Iris pigment epithelial cell (primary cell): ENCODE measurements at regions not wholly inside any gene's neighbourhood (a gene's known extent, or its start where the extent isn't known, plus 50 kb on each side); places are given as distances from the start of the nearest gene placed in this dataset.
"Not testable (repeated sequence)": the region's sequence is repeated elsewhere in the genome, so short reads cannot be mapped to it uniquely, and the experiment has no call there.

Experiments used
- DNase-seq: peaks from one replicate; pipeline ENCODE4 v3.0.0-alpha.2; 2011; ENCODE audit warnings: low read depth

- no peak for DNase-seq
These were observed 85.9 kb downstream of the ACTBL2 start for GRCh38 chr5:57396701-57397100.

DNA sequence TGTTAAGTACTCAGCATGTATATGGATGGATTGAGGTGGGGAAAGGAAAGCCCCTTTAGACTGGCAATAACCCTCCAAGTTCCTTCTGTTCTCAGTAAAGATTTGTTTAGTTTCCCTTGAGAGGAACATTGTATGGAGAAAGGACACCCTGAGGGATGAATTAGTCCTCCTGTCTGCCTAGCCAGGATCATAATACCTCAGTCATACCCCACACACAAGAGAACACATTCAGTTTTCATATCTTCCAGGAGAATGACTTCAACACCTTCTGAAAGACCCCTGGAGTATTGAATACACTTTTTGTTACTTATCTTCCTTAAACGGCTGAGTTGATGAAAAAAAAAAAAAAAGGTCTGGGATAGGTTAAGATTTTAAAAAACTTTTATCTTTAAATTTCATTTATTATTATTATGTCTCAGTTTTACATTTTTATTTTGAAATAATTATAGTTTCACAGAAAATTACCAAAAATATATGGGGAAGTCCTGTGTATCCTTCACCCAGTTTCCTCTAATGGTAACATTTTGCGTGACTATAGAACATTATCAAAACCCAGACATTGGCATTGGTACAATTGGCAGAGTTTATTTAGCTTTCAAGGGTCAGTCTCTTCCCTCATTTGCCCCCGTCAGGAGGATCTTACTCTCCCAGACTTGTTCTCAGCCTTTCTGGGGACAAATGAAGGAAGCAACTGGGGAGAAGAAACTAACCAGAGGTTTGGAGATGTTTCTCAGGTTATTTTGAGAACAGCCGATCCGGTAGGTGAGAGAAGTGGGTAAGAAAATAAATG lies 88.0 kb downstream of the ACTBL2 start:
- DNase-seq: no peak

- DNase-seq: peak; percentile 58
These were observed 95.7 kb downstream of the ACTBL2 start for GRCh38 chr5:57386958-57387357.

DNA sequence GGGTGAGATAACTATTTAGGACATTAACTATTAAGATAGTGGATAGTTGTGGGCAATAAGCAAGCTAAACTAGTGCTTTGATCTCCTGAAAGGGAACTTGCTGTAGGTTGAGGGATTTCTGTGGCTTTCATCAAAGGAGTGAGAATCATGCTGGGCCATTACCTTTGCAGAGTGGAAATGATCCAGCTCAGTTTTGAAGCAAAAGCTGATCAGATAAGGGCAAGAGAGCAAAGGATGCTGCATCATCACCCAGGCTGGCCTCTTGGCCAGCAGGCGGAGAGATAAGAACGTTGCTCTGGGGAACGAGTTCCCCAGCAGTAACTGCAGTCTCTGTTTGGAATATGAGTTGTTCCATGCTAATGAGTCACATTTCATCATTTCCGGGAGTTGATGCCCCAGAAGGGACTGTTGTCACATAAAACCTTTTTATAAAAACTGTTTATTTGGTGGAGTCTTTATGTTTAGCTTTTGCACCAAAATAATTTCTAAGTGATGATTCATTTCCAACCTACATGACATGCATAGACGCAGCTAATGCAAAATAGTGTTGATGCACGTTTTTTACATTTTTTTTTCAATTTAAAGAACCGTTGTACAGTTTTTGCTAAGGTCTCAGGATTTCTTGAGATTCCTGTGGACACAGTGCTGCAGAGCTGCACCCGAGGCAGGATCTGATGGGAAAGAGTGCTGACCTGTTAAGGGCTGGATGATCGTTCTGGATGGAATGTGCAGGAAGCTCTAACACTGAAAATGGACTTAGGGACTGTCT lies 99.3 kb downstream of the ACTBL2 start:
- peak; percentile 93 for DNase-seq

DNA sequence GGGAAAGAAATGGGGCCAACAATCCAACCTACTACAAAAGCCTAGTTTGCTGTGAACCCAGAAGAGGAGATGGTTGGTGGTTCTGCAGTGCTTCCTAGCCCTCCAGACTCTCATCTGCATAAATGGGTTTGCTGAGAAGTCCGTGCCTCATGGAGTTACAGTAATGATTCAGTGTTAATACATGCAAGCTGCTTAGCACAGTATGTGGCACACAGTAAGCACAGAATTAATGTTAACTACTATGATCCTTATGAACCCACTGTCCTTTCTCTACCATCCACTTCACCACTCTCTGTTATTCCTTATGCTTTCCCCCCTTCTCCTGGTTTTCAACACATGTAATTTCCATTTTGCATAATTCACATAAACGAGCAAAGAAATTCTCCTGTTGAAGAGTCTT lies 100.0 kb downstream of the ACTBL2 start:
- peak; percentile 9 for DNase-seq

DNA sequence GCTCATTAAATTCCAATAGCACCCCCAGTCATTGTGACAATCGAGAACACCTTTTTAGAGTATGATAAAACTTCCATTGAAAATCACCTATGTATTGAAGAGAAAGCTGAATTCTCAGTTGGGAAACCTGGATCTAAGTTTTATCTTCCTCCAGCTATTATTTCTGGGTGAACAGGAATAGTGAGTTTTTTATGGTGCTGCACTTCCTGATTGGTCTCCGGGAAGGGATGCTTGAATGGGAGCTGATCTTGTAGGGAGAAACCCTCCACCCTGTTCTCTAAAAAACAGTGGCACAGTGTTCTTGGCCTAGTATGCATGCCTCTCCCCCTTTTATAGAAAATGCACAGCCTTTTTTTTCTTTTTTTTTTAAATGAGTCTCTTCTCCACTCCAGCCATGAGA lies 112.2 kb downstream of the ACTBL2 start:
- DNase-seq: no peak

GRCh38 chr5:57368010-57368409 lies 114.6 kb downstream of the ACTBL2 start:
- DNase-seq: peak; percentile 49

DNA sequence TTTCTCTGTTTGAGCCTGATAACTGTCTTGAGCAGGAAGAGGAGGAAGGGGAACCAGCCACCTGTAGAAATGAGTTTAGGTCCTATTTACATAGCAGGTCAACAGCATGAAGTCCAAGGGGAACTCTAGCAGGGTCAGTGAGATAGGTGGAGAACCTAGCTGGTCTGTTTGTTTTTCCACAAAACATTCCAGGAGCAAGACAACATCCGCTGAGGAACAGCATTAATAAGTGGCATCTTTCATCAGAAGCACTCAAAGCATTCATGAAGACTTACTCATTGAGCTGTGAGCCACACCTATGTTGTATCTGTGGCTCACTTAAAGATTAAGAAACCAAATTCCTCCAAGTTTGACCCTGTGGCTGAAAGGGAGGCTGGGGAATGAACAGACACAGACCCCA lies 115.9 kb downstream of the ACTBL2 start:
- DNase-seq: peak; percentile 54

GRCh38 chr5:57362951-57363350 lies 119.7 kb downstream of the ACTBL2 start:
- no peak for DNase-seq

GRCh38 chr5:57360871-57361270 lies 121.7 kb downstream of the ACTBL2 start:
- DNase-seq: no peak

DNA sequence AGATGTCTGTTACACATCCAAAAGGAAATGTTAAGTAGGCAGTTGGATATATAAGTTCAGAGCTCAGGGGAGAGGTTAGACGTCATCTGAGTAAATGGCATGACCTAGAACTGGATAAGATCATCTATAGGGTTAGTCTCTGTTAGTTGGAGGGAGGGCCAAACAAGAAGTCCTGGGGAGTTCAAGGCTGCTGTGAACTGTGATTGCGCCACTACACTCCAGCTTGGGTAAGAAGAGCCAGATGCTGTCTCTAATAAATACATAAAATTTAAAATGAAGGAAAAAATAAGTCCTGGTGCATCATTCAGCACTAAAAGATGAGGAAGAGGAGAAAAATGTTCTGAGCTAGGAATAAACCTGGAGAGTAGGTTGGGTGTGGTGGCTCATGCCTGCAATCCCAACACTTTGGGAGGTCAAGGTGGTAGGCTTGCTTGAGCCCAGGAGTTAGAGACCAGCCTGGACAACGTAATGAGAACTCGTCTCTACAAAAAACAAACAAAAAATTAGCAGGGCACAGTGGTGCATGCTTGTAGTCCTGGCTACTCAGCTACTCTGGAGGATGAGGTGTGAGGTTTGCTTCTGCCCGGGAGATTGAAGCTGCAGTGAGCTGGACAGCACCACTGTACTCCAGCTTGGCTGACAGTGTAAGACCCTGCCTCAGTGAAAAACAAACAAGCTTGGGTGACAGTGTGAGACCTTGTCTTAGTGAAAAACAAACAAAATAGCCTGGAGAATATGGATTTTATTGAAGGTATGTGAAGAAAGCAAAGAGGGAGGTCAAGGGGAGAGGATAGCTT lies 123.6 kb downstream of the ACTBL2 start:
- DNase-seq: peak; percentile 17

DNA sequence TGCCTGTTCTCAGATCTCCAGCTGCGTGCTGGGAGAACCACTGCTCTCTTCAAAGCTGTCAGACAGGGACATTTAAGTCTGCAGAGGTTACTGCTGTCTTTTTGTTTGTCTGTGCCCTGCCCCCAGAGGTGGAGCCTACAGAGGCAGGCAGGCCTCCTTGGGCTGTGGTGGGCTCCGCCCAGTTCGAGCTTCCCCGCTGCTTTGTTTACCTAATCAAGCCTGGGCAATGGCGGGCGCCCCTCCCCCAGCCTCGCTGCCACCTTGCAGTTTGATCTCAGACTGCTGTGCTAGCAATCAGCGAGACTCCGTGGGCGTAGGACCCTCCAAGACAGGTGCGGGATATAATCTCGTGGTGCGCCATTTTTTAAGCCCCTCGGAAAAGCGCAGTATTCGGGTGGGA lies 125.8 kb downstream of the ACTBL2 start:
- not testable (repeated sequence) for DNase-seq

DNA sequence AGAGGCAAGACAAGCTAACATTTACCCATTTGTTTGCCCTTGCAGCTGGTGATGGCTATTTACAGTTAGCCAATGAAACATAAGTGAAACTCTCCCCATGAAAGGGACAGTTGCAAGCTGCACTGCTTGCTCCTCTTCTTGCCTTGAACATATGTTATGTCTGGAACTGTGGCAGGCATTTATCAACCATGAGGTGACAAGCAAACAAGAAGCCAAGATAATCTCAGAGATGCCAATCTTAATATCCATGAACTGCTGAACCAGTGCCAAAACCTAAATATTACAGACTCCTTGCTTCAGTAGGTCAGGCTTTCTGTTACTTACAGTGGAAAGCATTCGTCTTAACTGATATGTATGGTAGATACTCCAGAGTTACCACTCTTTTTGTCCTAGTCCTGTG lies 133.4 kb downstream of the ACTBL2 start:
- DNase-seq: no peak

DNA sequence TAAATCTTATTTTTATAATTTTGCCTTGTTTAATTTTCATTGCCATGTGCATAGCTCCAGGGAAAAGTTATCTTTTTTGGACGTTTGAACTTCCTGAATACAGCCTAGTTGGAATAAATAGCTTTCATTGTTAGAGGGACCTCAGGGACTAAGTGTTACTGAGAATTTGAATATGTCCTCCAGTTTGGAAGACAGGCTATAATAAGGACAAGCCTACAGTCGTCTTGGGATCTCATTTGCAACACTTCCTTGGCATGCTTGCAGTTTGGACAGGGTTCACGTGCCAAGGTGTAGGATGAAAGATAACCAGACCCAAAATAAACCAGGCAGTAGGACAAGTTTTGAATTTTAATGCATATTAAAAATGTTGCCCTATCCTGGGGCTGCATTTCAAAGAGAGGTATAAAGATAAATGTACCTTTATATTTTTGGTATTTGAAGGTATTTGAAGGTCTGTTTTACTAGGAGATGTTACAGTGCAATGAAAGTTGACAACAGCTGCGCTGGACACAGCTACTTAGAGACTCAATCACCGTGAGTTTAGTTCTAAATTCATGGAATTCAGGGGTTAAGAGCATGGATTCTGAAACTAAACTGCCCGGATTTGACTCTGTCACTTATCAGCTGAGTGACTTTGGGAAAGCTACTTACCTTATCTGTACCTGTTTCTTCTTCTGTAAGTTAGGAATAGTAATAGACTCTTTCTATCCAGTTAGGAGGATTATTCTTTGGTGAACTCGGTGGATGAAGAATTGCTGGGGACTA lies 134.1 kb downstream of the ACTBL2 start:
- DNase-seq: no peak

DNA sequence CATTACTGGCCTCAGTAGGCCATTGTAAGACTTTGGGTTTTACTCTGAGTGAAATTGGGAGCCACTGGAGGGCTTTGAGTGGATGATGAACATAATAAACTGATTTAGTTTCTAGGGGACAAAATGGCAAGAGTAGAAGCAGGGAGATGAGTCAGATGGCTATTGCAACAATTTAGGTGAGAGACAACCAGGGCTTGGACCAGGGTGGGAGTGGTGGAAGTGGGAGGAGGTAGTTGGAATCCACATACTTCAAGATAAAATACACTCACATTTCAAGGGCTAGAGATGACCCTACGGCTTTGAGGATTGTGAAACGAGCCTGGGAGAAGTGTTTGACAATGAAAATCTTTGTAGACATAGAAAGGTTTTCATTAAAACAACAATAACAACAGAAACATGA lies 136.3 kb downstream of the ACTBL2 start:
- peak; percentile 72 for DNase-seq

DNA sequence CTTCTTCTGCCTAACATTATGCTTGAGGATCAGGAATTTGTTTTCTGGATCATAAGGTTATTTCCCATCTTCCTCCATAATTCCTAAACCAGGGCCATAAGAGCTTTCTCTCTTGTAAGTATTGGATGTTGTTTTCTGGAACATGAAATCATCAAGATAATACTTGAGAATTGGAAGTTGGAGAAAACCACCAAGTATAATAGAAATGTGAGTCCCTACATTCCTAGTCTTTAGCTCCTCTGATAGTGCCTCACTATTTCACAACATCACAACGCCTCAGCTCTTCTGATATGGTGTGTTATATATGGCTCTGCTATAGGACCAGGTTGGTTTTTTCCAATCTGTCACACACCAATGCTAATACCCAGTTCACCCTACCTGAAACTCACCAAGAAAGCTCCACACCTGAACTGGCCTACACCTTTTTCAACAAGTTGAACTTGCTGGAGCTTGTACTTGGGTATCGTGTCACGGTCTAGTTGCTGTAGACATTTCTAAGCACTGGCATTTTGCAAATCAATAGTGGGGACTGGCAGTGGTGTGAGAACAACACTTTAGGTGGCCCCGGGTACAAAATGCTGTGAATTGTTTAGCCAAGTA lies 141.1 kb downstream of the ACTBL2 start:
- peak; percentile 46 for DNase-seq

DNA sequence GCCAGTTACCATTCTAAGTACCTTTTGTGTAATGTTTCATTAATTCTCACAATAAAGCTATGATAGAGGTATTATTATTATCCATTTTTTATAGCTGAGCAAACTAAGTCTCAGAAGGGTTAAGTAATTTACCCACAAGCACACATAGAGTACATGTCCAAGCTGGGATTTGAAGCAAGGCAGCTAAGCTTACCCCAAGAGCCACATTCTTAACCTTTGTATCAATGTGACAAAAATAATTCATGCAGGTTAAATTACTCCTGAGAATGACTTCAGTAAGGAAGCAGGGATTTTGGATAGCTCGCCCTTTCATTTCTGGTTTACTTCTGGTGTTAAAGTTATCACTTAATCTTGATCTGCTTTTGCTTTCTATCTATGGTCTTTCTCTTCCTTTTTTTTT lies 141.9 kb downstream of the ACTBL2 start:
- DNase-seq: no peak

- DNase-seq: no peak
These were observed 143.1 kb downstream of the ACTBL2 start for GRCh38 chr5:57339521-57339920.

- DNase-seq: no peak
These were observed 143.7 kb downstream of the ACTBL2 start for GRCh38 chr5:57338868-57339340.

GRCh38 chr5:57338068-57338867 lies 144.3 kb downstream of the ACTBL2 start:
- peak; percentile 58 for DNase-seq
